Stromal cell of bone marrow (primary cell): ENCODE measurements at regions not wholly inside any gene's neighbourhood (a gene's known extent, or its start where the extent isn't known, plus 50 kb on each side); places are given as distances from the start of the nearest gene placed in this dataset.

Source experiments
- DNase-seq: peaks from one replicate; pipeline ENCODE4 v3.0.0-alpha.2; 2012; ENCODE audit warnings: low read depth

- DNase-seq = peak; percentile 6
These were observed 260.8 kb upstream of the FAM98A start for GRCh38 chr2:33859811-33860461.

- DNase-seq = no peak
These were observed 260.1 kb upstream of the FAM98A start for GRCh38 chr2:33859176-33859575.

GRCh38 chr2:33848486-33848885 is 249.4 kb upstream of the FAM98A start:
- peak; percentile 85 for DNase-seq

- no peak for DNase-seq
These were observed 240.7 kb upstream of the FAM98A start for GRCh38 chr2:33839791-33840190.

- DNase-seq = no peak
These were observed 237.5 kb upstream of the FAM98A start for GRCh38 chr2:33836628-33837027.

- DNase-seq = no peak
These were observed 236.8 kb upstream of the FAM98A start for GRCh38 chr2:33835911-33836310.

GRCh38 chr2:33822964-33823363 is 223.9 kb upstream of the FAM98A start:
- DNase-seq = no peak

- DNase-seq = no peak
These were observed 213.6 kb upstream of the FAM98A start for GRCh38 chr2:33812707-33813106.

GRCh38 chr2:33810046-33810835 is 211.1 kb upstream of the FAM98A start:
- DNase-seq = peak; percentile 85

- DNase-seq = no peak
These were observed 206.9 kb upstream of the FAM98A start for GRCh38 chr2:33806041-33806440.

GRCh38 chr2:33804155-33804554 is 205.1 kb upstream of the FAM98A start:
- no peak for DNase-seq

- DNase-seq = no peak
These were observed 197.4 kb upstream of the FAM98A start for GRCh38 chr2:33796511-33796910.

GRCh38 chr2:33791625-33792024 is 192.5 kb upstream of the FAM98A start:
- peak; percentile 81 for DNase-seq

GRCh38 chr2:33788044-33788443 is 188.9 kb upstream of the FAM98A start:
- peak; percentile 40 for DNase-seq

GRCh38 chr2:33786881-33787280 is 187.8 kb upstream of the FAM98A start:
- no peak for DNase-seq

- DNase-seq = no peak
These were observed 186.4 kb upstream of the FAM98A start for GRCh38 chr2:33785201-33786106.

- no peak for DNase-seq
These were observed 185.4 kb upstream of the FAM98A start for GRCh38 chr2:33784488-33784887.

- DNase-seq = no peak
These were observed 183.5 kb upstream of the FAM98A start for GRCh38 chr2:33782395-33783230.

- DNase-seq = peak; percentile 66
These were observed 178.7 kb upstream of the FAM98A start for GRCh38 chr2:33777786-33778185.

- no peak for DNase-seq
These were observed 176.2 kb upstream of the FAM98A start for GRCh38 chr2:33775306-33775705.

- no peak for DNase-seq
These were observed 170.9 kb upstream of the FAM98A start for GRCh38 chr2:33770023-33770422.

- no peak for DNase-seq
These were observed 167.1 kb upstream of the FAM98A start for GRCh38 chr2:33766175-33766574.
